HepG2 (cell line): ENCODE measurements at regions not wholly inside any gene's neighbourhood (a gene's known extent, or its start where the extent isn't known, plus 50 kb on each side); places are given as distances from the start of the nearest gene placed in this dataset.

Experiments used
- ATAC-seq: fragments of 200-7000 bp; cut with Tn5 transposase; 3 replicates; pipeline ENCODE4 v1.9.1; 2020; ENCODE audit warnings: mild to moderate bottlenecking, moderate library complexity
- BruUV-seq: library from RNA; stranded (reverse); fragments of 400-500 nt; replicated peaks from 2 replicates; lab custom pipeline; 2021; lab: Mats Ljungman, UMichigan
- CTCF ChIA-PET: fragments of 300-600 bp; formaldehyde crosslinking; extraction: SDS; loops from one replicate; lab custom pipeline; 2021; ENCODE audit warnings: low total read pairs, inconsistent platforms, low intra/inter-chr PET ratio; lab: Yijun Ruan, JAX
- POLR2A ChIA-PET: fragments of 350-600 bp; sonication (Branson Sonifier 250); formaldehyde crosslinking; loops from one replicate; lab custom pipeline; 2020; ENCODE audit warnings: antibody characterized with exemption, inconsistent platforms; lab: Yijun Ruan, JAX
- DNase-seq: peaks from one replicate; pipeline ENCODE4 v3.0.0-alpha.2; 2015; ENCODE audit warnings: low spot score
- FAIRE-seq: peaks from 3 replicates; lab custom pipeline; 2011; peaks lifted over from hg19 to GRCh38; lab: Jason Lieb, UNC
- H2AFZ ChIP-seq: one replicate; pipeline ENCODE4 v1.6.1; 2011; ENCODE audit warnings: low read length, inconsistent platforms
- H3K27ac ChIP-seq: fragments of 300-600 bp; 3 replicates; pipeline ENCODE4 v1.8.0; 2011; ENCODE audit warnings: mixed run types, mild to moderate bottlenecking, mixed read lengths, low read length, inconsistent platforms; ENCODE audit not compliant: insufficient read depth; ENCODE audit errors: extremely low read length
- H3K27me3 ChIP-seq, 2 experiments: fragments of 200-600 bp in 1 of 2; 2 replicates in 1 of 2; 3 replicates in 1 of 2; pipeline versions ENCODE4 v1.6.0 to v1.8.0; 2011; ENCODE audit warnings: low read length in 2 of 2, mild to moderate bottlenecking in 2 of 2, moderate library complexity in 2 of 2, inconsistent platforms in 1 of 2; ENCODE audit not compliant: insufficient read depth in 2 of 2, control insufficient read depth in 1 of 2
- H3K36me3 ChIP-seq, 2 experiments: fragments of 200-600 bp in 1 of 2; replicated peaks in 1 of 2; 2 replicates in 1 of 2; 3 replicates in 1 of 2; pipeline versions ENCODE4 v1.5.1 to v1.8.0; 2011; ENCODE audit warnings: low read length in 2 of 2, inconsistent platforms in 1 of 2; ENCODE audit not compliant: insufficient read depth in 2 of 2, control insufficient read depth in 1 of 2
- H3K4me1 ChIP-seq: 2 replicates; pipeline ENCODE4 v1.5.1; 2012; ENCODE audit warnings: low read length, inconsistent platforms; ENCODE audit not compliant: insufficient read depth
- H3K4me2 ChIP-seq: 2 replicates; pipeline ENCODE4 v1.6.0; 2011; ENCODE audit warnings: low read depth, low read length, inconsistent platforms
- H3K4me3 ChIP-seq, 3 experiments: fragments of 200-600 bp in 1 of 3; sonication (generic), shearing (Covaris generic) in 1 of 3; replicated peaks in 1 of 3; 2 replicates each; pipeline ENCODE4 v1.5.1; 2011 to 2016; ENCODE audit warnings: low read length in 3 of 3, inconsistent platforms in 2 of 3, low read depth in 2 of 3, mild to moderate bottlenecking in 2 of 3, control low read depth in 1 of 3, mixed read lengths in 1 of 3; ENCODE audit not compliant: insufficient read depth in 1 of 3
- H3K79me2 ChIP-seq: one replicate; pipeline ENCODE4 v1.6.1; 2011; ENCODE audit warnings: low read length, inconsistent platforms; ENCODE audit not compliant: insufficient read depth
- H3K9ac ChIP-seq: 2 replicates; pipeline ENCODE4 v1.6.0; 2011; ENCODE audit warnings: mild to moderate bottlenecking, low read depth, low read length, inconsistent platforms; ENCODE audit not compliant: insufficient read depth
- H3K9me3 ChIP-seq: 2 replicates; pipeline ENCODE4 v1.5.1; 2012; ENCODE audit warnings: mild to moderate bottlenecking, low read length
- H4K20me1 ChIP-seq: 2 replicates; pipeline ENCODE4 v1.6.0; 2011; ENCODE audit warnings: inconsistent platforms, mild to moderate bottlenecking, low read length, moderate library complexity; ENCODE audit not compliant: insufficient read depth
- ATF1 ChIP-seq: IDR thresholded peaks from 2 replicates; pipeline ENCODE4 v1.6.1; 2016; ENCODE audit warnings: mild to moderate bottlenecking, control low read depth
- CBFB ChIP-seq: sonication (generic); formaldehyde crosslinking; IDR thresholded peaks from 2 replicates; pipeline ENCODE4 v1.4.0; 2020; ENCODE audit warnings: missing genetic modification reagents
- KDM5A ChIP-seq: fragments of 200-600 bp; sonication (generic); IDR thresholded peaks from 2 replicates; pipeline ENCODE4 v1.7.0; 2018; ENCODE audit warnings: antibody characterized with exemption, mild to moderate bottlenecking, low read length, borderline replicate concordance
- NFE2 ChIP-seq: sonication (generic); formaldehyde crosslinking; IDR thresholded peaks from 2 replicates; pipeline ENCODE4 v1.4.0; 2020; ENCODE audit warnings: missing genetic modification reagents
- NFE2L2 ChIP-seq: fragments of 150-350 bp; IDR thresholded peaks from 2 replicates; pipeline ENCODE4 v1.6.1; 2014; ENCODE audit warnings: low read length
- TMF1 ChIP-seq: sonication (generic); formaldehyde crosslinking; IDR thresholded peaks from 2 replicates; pipeline ENCODE4 v1.8.1; 2022; ENCODE audit warnings: low read depth, missing genetic modification reagents
- ZBED4 ChIP-seq: sonication (generic); formaldehyde crosslinking; IDR thresholded peaks from 2 replicates; pipeline ENCODE4 v1.4.0; 2020; ENCODE audit warnings: missing genetic modification reagents, borderline replicate concordance
- ZNF230 ChIP-seq: sonication (generic); formaldehyde crosslinking; IDR thresholded peaks from 2 replicates; pipeline ENCODE4 v1.4.0; 2020; ENCODE audit warnings: mild to moderate bottlenecking, missing genetic modification reagents
- ZNF256 ChIP-seq: sonication (generic); formaldehyde crosslinking; conservative IDR thresholded peaks from 2 replicates; pipeline ENCODE4 v1.4.0; 2020; ENCODE audit warnings: missing genetic modification reagents
- ZNF441 ChIP-seq: sonication (generic); formaldehyde crosslinking; IDR thresholded peaks from 2 replicates; pipeline ENCODE4 v1.7.0; 2021; ENCODE audit warnings: missing genetic modification reagents, borderline replicate concordance
- ZNF503 ChIP-seq: sonication (generic); formaldehyde crosslinking; IDR thresholded peaks from 2 replicates; pipeline ENCODE4 v1.4.0; 2020; ENCODE audit warnings: missing genetic modification reagents
- ZNF547 ChIP-seq: sonication (generic); formaldehyde crosslinking; IDR thresholded peaks from 2 replicates; pipeline ENCODE4 v1.5.1; 2020; ENCODE audit warnings: mild to moderate bottlenecking, missing genetic modification reagents
- ZNF747 ChIP-seq: sonication (generic); formaldehyde crosslinking; IDR thresholded peaks from 2 replicates; pipeline ENCODE4 v1.8.1; 2023; ENCODE audit warnings: missing genetic modification reagents, mild to moderate bottlenecking, borderline replicate concordance
- WGBS: methylation state at CpG from one replicate; pipeline ENCODE4 v1.1.6; 2017; ENCODE audit warnings: low lambda C conversion rate; 5-methylcytosine and 5-hydroxymethylcytosine counted together
- in situ Hi-C: cut with HindIII; loops from 2 replicates; pipeline ENCODE4 v1.10.0; 2017; ENCODE audit warnings: low pct_unique_long_range_greater_than_20kb; ENCODE audit not compliant: extremely low pct_ligation_motif_present
- intact Hi-C: fragments of 100-400 bp; cut with micrococcal nuclease; formaldehyde crosslinking; loops from one replicate; pipeline ENCODE4 v1.10.0; 2022; ENCODE audit not compliant: unreplicated experiment

- Histone ChIP-seq H3K4me3 (peak overlapping the region in 1 of 3 experiments; percentile 20; a peak in 1 of 6 replicates), H3K4me2 (peak overlapping the region; percentile 59), H3K4me1 (peaks cover 81% of the 10 kb centered on the region), H3K36me3 (no peaks in the 10 kb centered on the region), H3K27ac (peak overlapping the region; percentile 91), H3K9ac (peak overlapping the region; percentile 41), H4K20me1 (no peaks in the 10 kb centered on the region), H3K27me3 (no peaks in the 10 kb centered on the region; a peak in 1 of 5 replicates), H2AFZ (no peak overlapping the region), H3K9me3 (no peaks in the 10 kb centered on the region), H3K79me2 (no peaks in the 10 kb centered on the region)
- TSS peak; percentile 99 for BruUV-seq
- ATAC-seq (no peak), DNase-seq (no peak), FAIRE-seq (no peak)
- POLR2A ChIA-PET: interaction anchor here (0.6 to 4.3 kb wide), 18 partner anchors 8 to 526 kb away, joined by 3 to 54 read pairs (median 4); no protein-coding TSS in a partner anchor
- WGBS: 34% methylated on average over 3 of the region's 3 CpGs
- CTCF ChIA-PET: no interaction called here
- in situ Hi-C loops: loop anchor here (5.0 to 10.0 kb wide), 2 partner anchors 282 to 504 kb away; partner anchors contain the start of gene MARCKS
- TF ChIP-seq ZNF256 (CRISPR knock-in tag) (no peak), ZNF441 (CRISPR knock-in tag) (no peak)
- intact Hi-C loops: loop anchor here (1.0 to 2.0 kb wide), 4 partner anchors 8 to 506 kb away; no protein-coding TSS in a partner anchor
Measured at GRCh38 chr6:113352831-113353230, 504.3 kb upstream of the MARCKS start.

GRCh38 chr6:113353392-113353791 lies 503.8 kb upstream of the MARCKS start:
- no peak overlapping the region for H3K9ac ChIP-seq
- WGBS: 76% methylated on average over 2 of the region's 2 CpGs
- FAIRE-seq: no peak
- H3K4me3 ChIP-seq: no peak overlapping the region
- intact Hi-C loops: loop anchor here (2.0 kb wide), 2 partner anchors 47 to 505 kb away; no protein-coding TSS in a partner anchor
- in situ Hi-C loops: loop anchor here (5.0 to 10.0 kb wide), 2 partner anchors 281 to 504 kb away; partner anchors contain the start of gene MARCKS
- H3K4me2 ChIP-seq: no peak overlapping the region
- TF ChIP-seq ZNF503 (CRISPR knock-in tag) (no peak), CBFB (CRISPR knock-in tag) (no peak), TMF1 (no peak), NFE2 (CRISPR knock-in tag) (no peak), NFE2L2 (no peak), ZNF230 (no peak), ZNF747 (CRISPR knock-in tag) (no peak), ZNF547 (CRISPR knock-in tag) (no peak), KDM5A (no peak), ATF1 (CRISPR knock-in tag) (no peak), ZBED4 (CRISPR knock-in tag) (no peak)
- DNase-seq: no peak
- no TSS peak for BruUV-seq
- H3K4me1 ChIP-seq: peaks cover 87% of the 10 kb centered on the region
- ChIA-PET CTCF (no interaction called here), POLR2A (interaction anchor here (1.1 to 4.3 kb wide), 7 partner anchors 9 to 520 kb away, joined by 3 to 54 read pairs (median 5); no protein-coding TSS in a partner anchor)
- H3K36me3 ChIP-seq: no peaks in the 10 kb centered on the region
- H3K79me2 ChIP-seq: no peaks in the 10 kb centered on the region
- H3K9me3 ChIP-seq: no peaks in the 10 kb centered on the region
- peak overlapping the region; percentile 91 for H3K27ac ChIP-seq
- no peak overlapping the region for H2AFZ ChIP-seq
- no peaks in the 10 kb centered on the region for H4K20me1 ChIP-seq
- ATAC-seq: no peak
- H3K27me3 ChIP-seq: no peaks in the 10 kb centered on the region; a peak in 1 of 5 replicates
